Epithelial cell of esophagus (primary cell): ENCODE measurements at regions not wholly inside any gene's neighbourhood (a gene's known extent, or its start where the extent isn't known, plus 50 kb on each side); places are given as distances from the start of the nearest gene placed in this dataset.
"Not testable (repeated sequence)": the region's sequence is repeated elsewhere in the genome, so short reads cannot be mapped to it uniquely, and the experiment has no call there.

ENCODE experiments used
- DNase-seq: peaks from one replicate; pipeline ENCODE4 v3.0.0; 2010; ENCODE audit warnings: low read depth
- H3K4me3 ChIP-seq: 2 replicates; pipeline ENCODE4 v1.5.1; 2011; ENCODE audit warnings: mild to moderate bottlenecking, low read length, control low read depth
- TF ChIP-seq, protein P1 (sequence below): IDR thresholded peaks from 2 replicates; pipeline ENCODE4 v1.5.1; 2011; ENCODE audit warnings: low read depth, mild to moderate bottlenecking, low read length, control low read depth, inconsistent platforms; ENCODE audit not compliant: insufficient read depth; ENCODE audit errors: missing control alignments

DNA sequence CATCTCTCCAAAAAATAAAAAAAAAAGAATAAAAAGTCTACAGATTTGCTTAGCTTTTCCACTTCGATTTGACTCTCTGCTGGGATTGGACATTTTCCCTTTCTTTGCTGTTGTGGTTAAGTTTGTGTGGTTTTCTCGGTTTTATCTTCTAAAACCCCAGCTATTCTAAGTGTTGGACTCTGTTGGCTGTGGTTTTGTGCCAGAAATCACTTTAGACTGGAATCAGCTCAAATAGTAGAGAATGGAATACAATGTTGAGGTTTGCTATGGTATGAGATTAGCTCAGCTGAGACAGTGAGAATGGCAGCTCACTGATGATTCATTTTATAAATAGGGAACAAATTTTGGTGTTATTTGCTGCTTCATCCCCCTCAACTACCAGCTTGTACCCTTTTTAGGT lies 116.0 kb downstream of the BUB3 start:
- DNase-seq: no peak
- TF ChIP-seq, protein P1, sequence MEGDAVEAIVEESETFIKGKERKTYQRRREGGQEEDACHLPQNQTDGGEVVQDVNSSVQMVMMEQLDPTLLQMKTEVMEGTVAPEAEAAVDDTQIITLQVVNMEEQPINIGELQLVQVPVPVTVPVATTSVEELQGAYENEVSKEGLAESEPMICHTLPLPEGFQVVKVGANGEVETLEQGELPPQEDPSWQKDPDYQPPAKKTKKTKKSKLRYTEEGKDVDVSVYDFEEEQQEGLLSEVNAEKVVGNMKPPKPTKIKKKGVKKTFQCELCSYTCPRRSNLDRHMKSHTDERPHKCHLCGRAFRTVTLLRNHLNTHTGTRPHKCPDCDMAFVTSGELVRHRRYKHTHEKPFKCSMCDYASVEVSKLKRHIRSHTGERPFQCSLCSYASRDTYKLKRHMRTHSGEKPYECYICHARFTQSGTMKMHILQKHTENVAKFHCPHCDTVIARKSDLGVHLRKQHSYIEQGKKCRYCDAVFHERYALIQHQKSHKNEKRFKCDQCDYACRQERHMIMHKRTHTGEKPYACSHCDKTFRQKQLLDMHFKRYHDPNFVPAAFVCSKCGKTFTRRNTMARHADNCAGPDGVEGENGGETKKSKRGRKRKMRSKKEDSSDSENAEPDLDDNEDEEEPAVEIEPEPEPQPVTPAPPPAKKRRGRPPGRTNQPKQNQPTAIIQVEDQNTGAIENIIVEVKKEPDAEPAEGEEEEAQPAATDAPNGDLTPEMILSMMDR: no peak

DNA sequence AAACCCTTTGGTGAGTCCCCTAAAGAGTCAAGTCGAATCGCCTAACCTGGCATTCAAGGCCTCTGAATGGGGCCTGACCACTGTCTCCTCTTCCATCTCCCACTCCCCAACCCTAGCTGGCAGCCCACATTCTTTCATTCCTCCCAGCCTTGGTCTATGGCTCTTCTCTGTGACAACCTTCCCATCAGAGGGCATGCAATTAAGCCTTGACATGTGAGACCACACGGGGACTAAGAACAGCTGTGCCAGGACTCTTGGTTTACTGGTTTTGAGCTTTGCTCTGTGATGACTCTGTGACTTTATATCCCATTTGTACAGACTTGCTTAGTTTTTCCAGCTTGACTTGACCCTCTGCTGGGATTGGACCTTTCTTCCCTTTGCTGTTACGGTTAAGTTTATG lies 116.6 kb downstream of the BUB3 start:
- TF ChIP-seq, protein P1: no peak
- no peak for DNase-seq
- H3K4me3 ChIP-seq: no peak overlapping the region

More for the DNA sequence above, 116.0 kb downstream of the BUB3 start:
- H3K4me3 ChIP-seq: no peak overlapping the region

DNA sequence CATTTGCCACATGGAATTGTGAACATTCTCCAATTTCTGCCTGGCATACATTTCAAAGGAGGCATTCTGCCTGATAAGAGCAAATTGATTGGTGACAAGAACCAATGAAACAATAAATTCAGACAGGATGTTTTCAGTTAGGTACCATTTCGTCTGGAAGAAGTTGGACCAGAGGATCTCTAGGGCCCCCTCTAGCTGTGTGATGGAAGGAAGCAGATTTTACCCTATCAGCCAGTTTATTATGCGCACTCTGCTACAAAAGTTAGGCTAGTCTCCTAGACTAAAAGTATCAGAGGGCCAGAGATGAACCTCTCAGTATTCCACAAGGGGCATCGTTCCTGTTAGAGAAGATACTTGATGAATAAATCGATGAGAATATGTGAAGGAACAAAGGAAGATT lies 118.0 kb downstream of the BUB3 start:
- DNase-seq: no peak
- TF ChIP-seq, protein P1: no peak
- H3K4me3 ChIP-seq: no peak overlapping the region

DNA sequence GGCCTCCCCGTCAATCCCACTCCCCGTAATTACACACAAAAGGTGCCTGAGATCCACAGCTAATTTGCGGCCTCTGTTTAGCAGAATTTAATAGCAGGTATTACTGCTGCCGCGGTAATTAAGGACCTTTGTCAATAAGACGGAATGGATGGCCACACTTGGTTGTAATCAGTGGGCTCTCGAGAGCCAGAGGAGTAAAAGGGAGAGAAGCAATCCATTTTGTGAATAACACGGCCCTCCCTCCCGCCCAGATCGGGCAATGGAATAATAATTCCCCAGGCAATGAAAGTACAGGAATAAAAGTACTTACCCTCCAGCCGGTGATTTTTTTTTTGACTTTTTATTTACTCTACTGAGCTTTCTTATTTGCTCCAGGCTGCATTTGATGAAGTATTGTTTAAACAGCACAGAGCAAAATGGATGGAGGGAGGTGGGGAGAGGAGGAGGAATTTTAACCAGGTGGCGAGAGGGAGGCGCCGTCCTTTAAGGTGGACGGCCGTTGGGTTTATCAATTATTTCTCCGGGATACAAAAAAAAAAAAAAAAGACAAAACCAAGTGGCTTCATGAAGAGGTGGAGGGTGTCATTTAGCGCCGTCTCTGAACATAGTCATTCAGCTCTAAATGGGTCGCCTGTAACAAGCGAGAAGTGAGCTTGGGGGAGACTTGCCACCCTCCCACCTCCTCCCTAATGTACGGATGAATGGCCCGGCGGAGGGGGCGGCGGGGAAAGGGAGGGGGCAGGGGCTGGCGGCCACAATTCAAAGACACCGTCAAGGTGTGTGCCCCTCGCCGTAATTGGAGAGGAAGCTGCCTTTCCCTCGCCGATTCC lies 120.3 kb downstream of the BUB3 start:
- DNase-seq: no peak
- TF ChIP-seq, protein P1: no peak
- no peak overlapping the region for H3K4me3 ChIP-seq

DNA sequence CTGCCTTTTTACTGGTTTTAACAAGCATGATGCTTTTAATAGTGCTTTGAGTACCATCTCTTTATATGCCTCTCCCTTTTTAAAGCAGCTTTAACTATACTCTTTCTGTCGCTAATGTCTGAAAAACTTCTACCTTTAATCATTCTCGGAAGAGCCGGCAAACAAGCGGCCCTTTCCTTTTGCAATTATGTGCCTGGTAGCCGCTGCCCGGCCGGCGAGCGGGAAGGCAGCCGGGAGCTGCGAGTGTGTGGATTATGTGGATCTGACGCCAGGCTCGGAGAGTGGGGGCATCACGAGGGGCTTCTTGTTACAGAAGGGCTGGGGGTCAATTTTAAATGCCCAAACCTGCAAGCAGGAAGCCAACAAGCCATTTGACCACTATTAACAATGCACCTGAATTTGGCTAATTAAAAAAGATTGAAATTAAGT lies 120.9 kb downstream of the BUB3 start:
- no peak overlapping the region for H3K4me3 ChIP-seq
- no peak for DNase-seq
- TF ChIP-seq, protein P1: no peak

DNA sequence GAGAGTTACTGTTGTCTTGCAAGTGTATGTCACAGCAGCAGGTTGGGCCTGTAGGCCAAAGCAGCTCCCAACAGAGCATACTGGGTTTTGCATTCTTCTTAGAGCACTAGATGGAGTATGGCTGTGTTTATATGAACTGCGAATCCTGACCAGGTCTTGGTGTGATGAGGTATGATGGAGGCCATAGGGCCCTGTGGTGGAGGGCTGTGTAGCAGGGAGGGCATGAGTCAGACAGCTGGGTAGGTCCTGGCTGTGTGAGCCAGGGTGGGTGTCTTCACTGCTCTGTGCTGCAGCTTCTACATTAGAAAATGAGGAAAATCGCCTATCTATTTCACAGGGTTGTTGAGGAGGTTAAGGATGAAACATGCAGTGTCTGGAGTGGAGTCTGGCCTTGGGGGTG lies 124.2 kb downstream of the BUB3 start:
- DNase-seq: no peak

DNA sequence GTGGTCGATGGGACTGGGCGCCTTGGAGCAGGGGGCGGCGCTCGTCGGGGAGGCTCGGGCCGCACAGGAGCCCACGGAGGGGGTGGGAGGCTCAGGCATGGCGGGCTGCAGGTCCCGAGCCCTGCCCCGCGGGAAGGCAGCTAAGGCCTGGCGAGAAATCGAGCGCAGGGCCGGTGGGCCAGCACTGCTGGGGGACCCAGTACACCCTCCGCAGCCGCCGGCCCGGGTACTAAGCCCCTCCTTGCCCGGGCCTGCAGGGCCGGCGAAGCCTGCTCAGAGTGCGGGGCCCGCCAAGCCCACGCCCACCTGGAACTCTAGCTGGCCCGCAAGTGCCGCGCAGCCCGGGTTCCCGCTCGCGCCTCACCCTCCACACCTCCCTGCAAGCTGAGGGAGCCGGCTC lies 129.2 kb downstream of the BUB3 start:
- not testable (repeated sequence) for DNase-seq, H3K4me3 ChIP-seq

More for the DNA sequence above, 124.2 kb downstream of the BUB3 start:
- H3K4me3 ChIP-seq: no peak overlapping the region
- TF ChIP-seq, protein P1: no peak
